Panc1 (cell line): ENCODE measurements at regions not wholly inside any gene's neighbourhood (a gene's known extent, or its start where the extent isn't known, plus 50 kb on each side); places are given as distances from the start of the nearest gene placed in this dataset.

Experiments
- ATAC-seq: fragments of 200-7000 bp; cut with Tn5 transposase; 2 replicates; pipeline ENCODE4 v1.9.1; 2020; ENCODE audit warnings: mild to moderate bottlenecking, moderate library complexity
- BruUV-seq: library from RNA; stranded (reverse); fragments of 400-500 nt; replicated peaks from 2 replicates; lab custom pipeline; 2021; lab: Mats Ljungman, UMichigan
- CTCF ChIA-PET: fragments of 300-600 bp; sonication (Branson Sonifier 250); formaldehyde crosslinking; loops from one replicate; lab custom pipeline; 2022; ENCODE audit warnings: antibody characterized with exemption; lab: Charles Lee
- POLR2A ChIA-PET: fragments of 300-600 bp; sonication (Branson Sonifier 250); formaldehyde crosslinking; loops from one replicate; lab custom pipeline; 2022; ENCODE audit warnings: antibody characterized with exemption; lab: Charles Lee
- DNase-seq: peaks from one replicate; pipeline ENCODE4 v3.0.0-alpha.2; 2010; ENCODE audit warnings: low read depth, low spot score
- H3K27ac ChIP-seq: 2 replicates; pipeline ENCODE4 v1.5.1; 2011; ENCODE audit warnings: mild to moderate bottlenecking, low read length, inconsistent platforms
- H3K27me3 ChIP-seq: fragments of 200-500 bp; sonication (Bioruptor generic); 2 replicates; pipeline ENCODE4 v1.6.0; 2014; ENCODE audit warnings: low read length, inconsistent platforms; ENCODE audit not compliant: control insufficient read depth, insufficient read depth
- H3K36me3 ChIP-seq: fragments of 200-500 bp; sonication (Bioruptor generic); 2 replicates; pipeline ENCODE4 v1.5.1; 2014; ENCODE audit warnings: inconsistent platforms, mild to moderate bottlenecking, low read length, moderate library complexity; ENCODE audit not compliant: control insufficient read depth, insufficient read depth
- H3K4me1 ChIP-seq: 2 replicates; pipeline ENCODE4 v1.5.1; 2011; ENCODE audit warnings: inconsistent platforms, mild to moderate bottlenecking, low read length, moderate library complexity; ENCODE audit not compliant: control insufficient read depth, insufficient read depth
- H3K4me3 ChIP-seq, 2 experiments: 2 replicates each; pipeline ENCODE4 v1.5.1; 2011 to 2012; ENCODE audit warnings: low read depth in 2 of 2, low read length in 2 of 2, mild to moderate bottlenecking in 2 of 2, inconsistent platforms in 1 of 2, moderate library complexity in 1 of 2
- H3K9me3 ChIP-seq: fragments of 200-500 bp; sonication (Bioruptor generic); 2 replicates; pipeline ENCODE4 v1.5.1; 2014; ENCODE audit warnings: low read depth, mild to moderate bottlenecking, inconsistent platforms, low read length, moderate library complexity; ENCODE audit not compliant: control insufficient read depth, insufficient read depth
- POLR2AphosphoS5 ChIP-seq: IDR thresholded peaks from 2 replicates; pipeline ENCODE4 v1.6.1; 2012; ENCODE audit warnings: mild to moderate bottlenecking, low read depth, low read length, moderate library complexity
- SIN3A ChIP-seq: IDR thresholded peaks from 2 replicates; pipeline ENCODE4 v1.6.1; 2012; ENCODE audit warnings: low read depth, mild to moderate bottlenecking, low read length, moderate library complexity, borderline replicate concordance; ENCODE audit not compliant: insufficient read depth
- TCF7L2 ChIP-seq: IDR thresholded peaks from 2 replicates; pipeline ENCODE4 v1.6.1; 2011; ENCODE audit warnings: mild to moderate bottlenecking, low read depth, low read length, inconsistent platforms
- in situ Hi-C: cut with HindIII; loops from 2 replicates; pipeline ENCODE4 v1.10.0; 2016; ENCODE audit warnings: low sequenced_read_pairs, low pct_unique_long_range_greater_than_20kb
- intact Hi-C: fragments of 100-400 bp; cut with micrococcal nuclease; formaldehyde crosslinking; loops from one replicate; pipeline ENCODE4 v1.10.0; 2022; ENCODE audit not compliant: unreplicated experiment
- TF ChIP-seq, protein P1 (sequence below): fragments of 450-650 bp; IDR thresholded peaks from 2 replicates; pipeline ENCODE4 v1.5.1; 2017; ENCODE audit warnings: mild to moderate bottlenecking
- TF ChIP-seq, protein P2 (sequence below), 2 experiments: IDR thresholded peaks; 2 replicates each; pipeline ENCODE4 v1.6.1; 2011 to 2012; ENCODE audit warnings: low read depth in 2 of 2, control low read depth in 1 of 2, low read length in 1 of 2, mild to moderate bottlenecking in 1 of 2, moderate library complexity in 1 of 2; ENCODE audit not compliant: insufficient read depth in 1 of 2

GRCh38 chr14:89477391-89477790 is 60.4 kb upstream of the FOXN3 start:
- TF ChIP-seq, protein P1, sequence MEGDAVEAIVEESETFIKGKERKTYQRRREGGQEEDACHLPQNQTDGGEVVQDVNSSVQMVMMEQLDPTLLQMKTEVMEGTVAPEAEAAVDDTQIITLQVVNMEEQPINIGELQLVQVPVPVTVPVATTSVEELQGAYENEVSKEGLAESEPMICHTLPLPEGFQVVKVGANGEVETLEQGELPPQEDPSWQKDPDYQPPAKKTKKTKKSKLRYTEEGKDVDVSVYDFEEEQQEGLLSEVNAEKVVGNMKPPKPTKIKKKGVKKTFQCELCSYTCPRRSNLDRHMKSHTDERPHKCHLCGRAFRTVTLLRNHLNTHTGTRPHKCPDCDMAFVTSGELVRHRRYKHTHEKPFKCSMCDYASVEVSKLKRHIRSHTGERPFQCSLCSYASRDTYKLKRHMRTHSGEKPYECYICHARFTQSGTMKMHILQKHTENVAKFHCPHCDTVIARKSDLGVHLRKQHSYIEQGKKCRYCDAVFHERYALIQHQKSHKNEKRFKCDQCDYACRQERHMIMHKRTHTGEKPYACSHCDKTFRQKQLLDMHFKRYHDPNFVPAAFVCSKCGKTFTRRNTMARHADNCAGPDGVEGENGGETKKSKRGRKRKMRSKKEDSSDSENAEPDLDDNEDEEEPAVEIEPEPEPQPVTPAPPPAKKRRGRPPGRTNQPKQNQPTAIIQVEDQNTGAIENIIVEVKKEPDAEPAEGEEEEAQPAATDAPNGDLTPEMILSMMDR, result no peak
- TF ChIP-seq, protein P2, sequence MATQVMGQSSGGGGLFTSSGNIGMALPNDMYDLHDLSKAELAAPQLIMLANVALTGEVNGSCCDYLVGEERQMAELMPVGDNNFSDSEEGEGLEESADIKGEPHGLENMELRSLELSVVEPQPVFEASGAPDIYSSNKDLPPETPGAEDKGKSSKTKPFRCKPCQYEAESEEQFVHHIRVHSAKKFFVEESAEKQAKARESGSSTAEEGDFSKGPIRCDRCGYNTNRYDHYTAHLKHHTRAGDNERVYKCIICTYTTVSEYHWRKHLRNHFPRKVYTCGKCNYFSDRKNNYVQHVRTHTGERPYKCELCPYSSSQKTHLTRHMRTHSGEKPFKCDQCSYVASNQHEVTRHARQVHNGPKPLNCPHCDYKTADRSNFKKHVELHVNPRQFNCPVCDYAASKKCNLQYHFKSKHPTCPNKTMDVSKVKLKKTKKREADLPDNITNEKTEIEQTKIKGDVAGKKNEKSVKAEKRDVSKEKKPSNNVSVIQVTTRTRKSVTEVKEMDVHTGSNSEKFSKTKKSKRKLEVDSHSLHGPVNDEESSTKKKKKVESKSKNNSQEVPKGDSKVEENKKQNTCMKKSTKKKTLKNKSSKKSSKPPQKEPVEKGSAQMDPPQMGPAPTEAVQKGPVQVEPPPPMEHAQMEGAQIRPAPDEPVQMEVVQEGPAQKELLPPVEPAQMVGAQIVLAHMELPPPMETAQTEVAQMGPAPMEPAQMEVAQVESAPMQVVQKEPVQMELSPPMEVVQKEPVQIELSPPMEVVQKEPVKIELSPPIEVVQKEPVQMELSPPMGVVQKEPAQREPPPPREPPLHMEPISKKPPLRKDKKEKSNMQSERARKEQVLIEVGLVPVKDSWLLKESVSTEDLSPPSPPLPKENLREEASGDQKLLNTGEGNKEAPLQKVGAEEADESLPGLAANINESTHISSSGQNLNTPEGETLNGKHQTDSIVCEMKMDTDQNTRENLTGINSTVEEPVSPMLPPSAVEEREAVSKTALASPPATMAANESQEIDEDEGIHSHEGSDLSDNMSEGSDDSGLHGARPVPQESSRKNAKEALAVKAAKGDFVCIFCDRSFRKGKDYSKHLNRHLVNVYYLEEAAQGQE (IDR thresholded peaks at IDR 0.05; ENCODE audit: insufficient read depth in 1 of 2, low read depth in 2 of 2, low read length in 1 of 2), result no peak
- TF ChIP-seq TCF7L2, result no peak
- TF ChIP-seq SIN3A, result no peak
- no peak for TF ChIP-seq POLR2AphosphoS5
- Histone ChIP-seq H3K9me3 (no peaks in the 10 kb centered on the region), H3K36me3 (no peaks in the 10 kb centered on the region), H3K27ac (no peak overlapping the region), H3K4me3 (no peak overlapping the region), H3K4me1 (no peaks in the 10 kb centered on the region), H3K27me3 (no peaks in the 10 kb centered on the region)
- intact Hi-C loops (no loop called here), in situ Hi-C loops (no loop called here)
- ATAC-seq (no peak), DNase-seq (no peak)
- POLR2A ChIA-PET, result no interaction called here
- CTCF ChIA-PET, result no interaction called here
- BruUV-seq, result no TSS peak

DNA sequence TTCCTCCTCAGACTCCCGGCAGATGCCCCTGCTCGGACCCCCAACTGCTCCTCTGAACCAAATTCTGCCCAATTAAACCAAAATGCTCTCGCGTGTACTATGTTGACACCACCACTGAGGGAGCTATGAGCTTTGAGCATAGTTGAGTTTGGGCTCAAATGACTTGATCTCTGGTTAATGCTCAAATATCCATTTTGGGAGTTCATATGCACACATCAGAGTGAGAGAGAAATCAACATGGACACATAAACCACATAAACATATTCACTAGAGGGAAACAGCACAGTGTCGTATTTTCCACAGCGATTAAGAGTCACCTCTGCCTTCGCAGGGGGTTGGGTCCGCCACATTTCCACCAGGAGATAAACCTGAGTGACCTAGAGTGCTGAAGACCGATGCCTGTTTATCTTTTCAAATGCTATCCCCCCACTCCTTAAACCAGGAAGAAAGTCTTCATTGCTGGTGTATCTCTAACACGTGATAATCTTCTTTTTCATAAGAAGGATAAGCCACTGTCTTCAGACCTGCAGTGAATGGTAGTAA is 59.4 kb upstream of the FOXN3 start:
- POLR2A ChIA-PET, result no interaction called here
- CTCF ChIA-PET, result no interaction called here
- in situ Hi-C loops (no loop called here), intact Hi-C loops (no loop called here)
- TF ChIP-seq, protein P2 (IDR thresholded peaks at IDR 0.05; ENCODE audit: insufficient read depth in 1 of 2, low read depth in 2 of 2, low read length in 1 of 2), result no peak
- TF ChIP-seq, protein P1, result no peak
- no peak for TF ChIP-seq POLR2AphosphoS5
- no peak for TF ChIP-seq TCF7L2
- no peak for TF ChIP-seq SIN3A
- DNase-seq, result no peak
- Histone ChIP-seq H3K4me1 (no peaks in the 10 kb centered on the region), H3K27ac (no peak overlapping the region), H3K4me3 (no peak overlapping the region), H3K36me3 (no peaks in the 10 kb centered on the region), H3K27me3 (no peaks in the 10 kb centered on the region), H3K9me3 (no peaks in the 10 kb centered on the region)
- BruUV-seq, result no TSS peak
- ATAC-seq, result no peak
